ENCODE measurements at regions not wholly inside any gene's neighbourhood (a gene's known extent, or its start where the extent isn't known, plus 50 kb on each side); places are given as distances from the start of the nearest gene placed in this dataset.
A peak's percentile ranks its signal among the peaks of the same experiment; 100 is the strongest.

DNA sequence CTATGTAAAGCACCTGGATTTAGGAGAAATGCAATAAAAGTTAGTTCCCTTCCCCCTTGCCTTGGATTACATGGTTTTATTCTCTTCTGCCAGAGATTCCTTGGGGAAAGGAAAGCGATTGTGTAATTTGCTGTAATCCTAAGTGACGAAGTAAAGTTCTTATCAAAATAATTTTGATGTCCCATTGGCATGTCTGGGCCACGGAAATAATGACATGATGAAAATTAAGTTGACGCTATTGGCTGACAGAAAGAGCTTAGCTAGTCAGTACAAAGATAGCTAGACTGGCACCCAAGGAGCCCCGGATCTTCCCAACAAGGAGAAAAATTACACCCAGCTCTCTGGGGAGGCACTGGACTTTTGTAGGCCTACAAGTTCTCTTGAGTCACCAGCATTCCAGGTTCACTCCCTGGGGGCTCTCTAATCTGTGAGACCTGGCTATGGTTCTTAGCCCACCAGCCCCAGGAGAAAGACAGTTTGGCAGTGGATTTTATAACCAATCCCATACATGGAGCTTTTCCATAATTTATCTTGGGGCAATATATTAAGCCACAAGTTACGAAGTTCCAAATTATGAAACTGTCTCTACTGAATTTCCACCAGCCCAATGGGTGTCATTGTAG, 59.9 kb downstream of the FOXA2 start (continued):
- TF ChIP-seq AFF4 (CRISPR knock-in tag; IDR thresholded peaks at IDR 0.05) (0 out of 2 replicates have a peak, but pooled peaks have one; percentile 10), ZNF44 (CRISPR knock-in tag; IDR thresholded peaks at IDR 0.05) (no peak; the same call in 1 of the 2 replicates), ZNF468 (CRISPR knock-in tag; IDR thresholded peaks at IDR 0.05) (no peak), KDM5A (IDR thresholded peaks at IDR 0.05; ENCODE audit: borderline replicate concordance, low read length) (peak; percentile 68; the same call in 1 of the 2 replicates), ATF1 (CRISPR knock-in tag; IDR thresholded peaks at IDR 0.05) (no peak), NFYB (CRISPR knock-in tag; IDR thresholded peaks at IDR 0.05) (0 out of 2 replicates have a peak, but pooled peaks have one; percentile 16), BRF2 (CRISPR knock-in tag; IDR thresholded peaks at IDR 0.05) (0 out of 2 replicates have a peak, but pooled peaks have one; percentile 3), GATA4 (IDR thresholded peaks at IDR 0.05; ENCODE audit: borderline replicate concordance, low read depth) (0 out of 2 replicates have a peak, but pooled peaks have one; percentile 27), HNRNPUL1 (IDR thresholded peaks at IDR 0.05; ENCODE audit: low read depth, low read length) (no peak), ZNF513 (CRISPR knock-in tag; conservative IDR thresholded peaks at IDR 0.05) (no peak), RXRB (CRISPR knock-in tag; IDR thresholded peaks at IDR 0.05; ENCODE audit: borderline replicate concordance) (no peak), MTA3 (CRISPR knock-in tag; IDR thresholded peaks at IDR 0.05) (no peak), THYN1 (CRISPR knock-in tag; IDR thresholded peaks at IDR 0.05; ENCODE audit: borderline replicate concordance, low read depth) (peak; percentile 55; the same call in 1 of the 2 replicates), ZNF33B (CRISPR knock-in tag; IDR thresholded peaks at IDR 0.05) (no peak), ZNF564 (CRISPR knock-in tag; IDR thresholded peaks at IDR 0.05) (0 out of 2 replicates have a peak, but pooled peaks have one; percentile 20), MAZ (IDR thresholded peaks at IDR 0.05; ENCODE audit: borderline replicate concordance, low read depth, low read length) (no peak), MAZ (CRISPR knock-in tag; IDR thresholded peaks at IDR 0.05; ENCODE audit: low read depth) (0 out of 2 replicates have a peak, but pooled peaks have one; percentile 6)
- TF ChIP-seq, protein P1, sequence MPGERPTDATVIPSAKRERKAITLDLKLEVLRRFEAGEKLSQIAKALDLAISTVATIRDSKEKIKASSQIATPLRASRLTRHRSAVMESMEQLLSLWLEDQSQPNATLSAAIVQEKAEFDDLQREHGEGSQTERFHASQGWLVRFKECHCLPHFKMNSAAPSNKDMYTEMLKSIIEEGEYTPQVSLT (CRISPR knock-in tag; IDR thresholded peaks at IDR 0.05; ENCODE audit: borderline replicate concordance, low read depth), result no peak
- TF ChIP-seq, protein P2, sequence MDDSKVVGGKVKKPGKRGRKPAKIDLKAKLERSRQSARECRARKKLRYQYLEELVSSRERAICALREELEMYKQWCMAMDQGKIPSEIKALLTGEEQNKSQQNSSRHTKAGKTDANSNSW (CRISPR knock-in tag; IDR thresholded peaks at IDR 0.05; ENCODE audit: borderline replicate concordance), result no peak

All from HepG2 (cell line).